GM12891 (cell line): ENCODE measurements at regions not wholly inside any gene's neighbourhood (a gene's known extent, or its start where the extent isn't known, plus 50 kb on each side); places are given as distances from the start of the nearest gene placed in this dataset.
"Not testable (repeated sequence)": the region's sequence is repeated elsewhere in the genome, so short reads cannot be mapped to it uniquely, and the experiment has no call there.

ENCODE experiments used
- DNase-seq: peaks from one replicate; pipeline ENCODE4 v3.0.0; 2011; ENCODE audit warnings: low spot score; ENCODE audit not compliant: insufficient read length
- FAIRE-seq: peaks from 2 replicates; lab custom pipeline; 2011; peaks lifted over from hg19 to GRCh38; lab: Jason Lieb, UNC
- PAX5 ChIP-seq: IDR thresholded peaks from 2 replicates; pipeline ENCODE4 v1.6.1; 2011; ENCODE audit warnings: low read length, moderate library complexity, mild to moderate bottlenecking; ENCODE audit not compliant: insufficient read depth, severe bottlenecking
- POLR2A ChIP-seq: IDR thresholded peaks from 2 replicates; pipeline ENCODE4 v1.6.1; 2011; ENCODE audit warnings: low read depth, low read length, control low read depth
- POLR2AphosphoS5 ChIP-seq: IDR thresholded peaks from 2 replicates; pipeline ENCODE4 v1.6.1; 2011; ENCODE audit warnings: low read depth, low read length, control low read depth
- POU2F2 ChIP-seq: IDR thresholded peaks from 2 replicates; pipeline ENCODE4 v1.6.1; 2011; ENCODE audit warnings: low read depth, mild to moderate bottlenecking, control low read depth, low read length, moderate library complexity
- SPI1 ChIP-seq: IDR thresholded peaks from 2 replicates; pipeline ENCODE4 v1.6.1; 2011; ENCODE audit warnings: low read depth, low read length, control low read depth
- TAF1 ChIP-seq: IDR thresholded peaks from 2 replicates; pipeline ENCODE4 v1.6.1; 2011; ENCODE audit warnings: low read depth, low read length, control low read depth

DNA sequence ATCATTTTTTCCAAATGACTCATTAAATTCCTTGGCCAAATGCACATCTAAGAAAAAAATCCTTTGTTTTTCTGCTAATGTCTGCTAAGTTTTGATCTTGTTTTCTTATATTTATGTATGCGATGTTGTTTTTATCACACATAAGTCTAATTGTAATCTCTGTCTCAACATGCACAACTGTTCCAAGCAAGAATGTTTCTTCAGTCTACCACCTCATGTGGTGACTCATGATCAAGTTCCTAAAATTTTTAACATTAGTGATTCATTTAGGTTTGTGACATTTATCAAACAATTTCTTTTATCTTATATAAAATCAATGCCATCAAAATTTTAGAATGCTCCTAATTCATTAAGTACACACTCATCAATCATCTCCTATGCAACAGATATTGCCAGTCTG, 763.9 kb upstream of the FAM174A start:
- TF ChIP-seq TAF1: no peak
- no peak for TF ChIP-seq PAX5
- TF ChIP-seq POLR2AphosphoS5: no peak
- no peak for TF ChIP-seq POU2F2
- TF ChIP-seq SPI1: no peak
- no peak for TF ChIP-seq POLR2A
- FAIRE-seq (no peak), DNase-seq (no peak)

DNA sequence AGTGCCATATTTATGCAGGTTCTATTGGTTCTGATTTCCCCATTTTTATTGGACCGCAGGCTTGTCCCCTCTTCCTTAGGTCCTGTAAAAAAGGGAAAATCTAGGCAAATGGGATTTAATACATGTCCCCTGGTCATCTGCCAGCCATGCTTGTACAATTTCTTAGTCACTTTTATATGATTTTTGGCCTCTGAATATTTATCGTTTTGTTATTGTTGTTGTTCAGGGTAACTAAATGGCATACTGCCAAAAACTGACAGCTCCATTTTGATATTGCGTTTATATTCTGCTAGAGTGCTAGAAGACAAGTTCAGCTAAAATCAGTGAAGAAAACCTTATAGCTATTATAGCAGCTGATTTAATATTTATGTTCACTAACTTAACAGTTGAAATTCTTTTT, 770.2 kb upstream of the FAM174A start:
- no peak for DNase-seq
- TF ChIP-seq TAF1 (no peak), POLR2AphosphoS5 (no peak), POU2F2 (no peak), POLR2A (no peak), PAX5 (no peak), SPI1 (no peak)
- no peak for FAIRE-seq

DNA sequence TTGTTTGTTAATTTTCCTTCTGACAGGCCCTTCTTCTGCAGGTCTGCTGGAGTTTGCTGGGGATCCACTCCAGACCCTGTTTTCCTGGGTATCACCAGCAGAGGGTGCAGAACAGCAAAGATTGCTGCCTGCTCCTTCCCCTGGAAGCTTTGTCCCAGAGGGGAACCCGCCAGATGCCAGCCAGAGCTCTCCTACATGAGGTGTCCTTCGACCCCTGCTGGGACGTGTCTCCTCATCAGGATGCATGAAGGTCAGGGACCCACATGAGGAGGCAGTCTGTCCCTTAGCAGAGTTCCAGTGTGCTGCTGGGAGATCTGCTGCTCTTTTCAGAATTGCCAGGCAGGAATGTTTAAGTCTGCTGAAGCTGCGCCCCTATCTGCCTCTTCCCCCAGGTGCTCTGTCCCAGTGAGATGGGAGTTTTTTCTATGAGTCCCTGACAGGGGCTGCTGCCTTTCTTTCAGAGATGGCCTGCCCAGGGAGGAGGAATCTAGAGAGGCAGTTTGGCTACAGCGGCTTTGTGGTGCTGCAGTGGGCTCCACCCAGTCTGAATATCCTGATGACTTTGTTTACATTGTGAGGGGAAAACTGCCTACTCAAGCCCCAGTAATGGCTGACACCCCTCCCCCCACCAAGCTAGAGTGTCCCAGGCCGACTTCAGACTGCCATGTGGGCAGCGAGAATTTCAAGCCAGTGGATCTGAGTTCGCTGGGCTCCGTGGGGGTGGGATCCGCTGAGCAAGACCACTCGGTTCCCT, 772.0 kb upstream of the FAM174A start:
- no peak for DNase-seq
- FAIRE-seq: no peak

DNA sequence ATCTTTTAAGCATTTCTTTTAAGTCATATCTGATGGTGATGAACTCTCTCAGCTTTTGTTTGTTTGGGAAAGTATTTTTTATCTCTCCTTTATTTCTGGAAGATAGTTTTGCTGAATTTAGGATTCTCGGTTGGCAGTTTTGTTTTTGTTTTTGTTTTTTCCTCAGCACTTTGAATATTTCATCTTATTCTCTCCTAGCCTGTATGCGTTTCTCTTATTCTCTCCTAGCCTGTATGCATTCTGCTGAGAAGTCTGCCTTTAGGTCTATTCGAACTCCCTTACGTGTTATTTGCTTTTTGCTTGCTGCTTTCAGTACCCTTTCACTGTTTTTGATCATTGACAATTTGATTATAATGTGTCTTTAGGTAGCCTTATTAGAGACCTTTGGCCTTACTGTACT, 787.8 kb upstream of the FAM174A start:
- DNase-seq (no peak), FAIRE-seq (no peak)
- TF ChIP-seq POU2F2 (no peak), TAF1 (no peak), PAX5 (no peak), SPI1 (no peak)

More for the DNA sequence above, 772.0 kb upstream of the FAM174A start:
- TF ChIP-seq POLR2A (no peak), POLR2AphosphoS5 (no peak), PAX5 (no peak), TAF1 (no peak)

DNA sequence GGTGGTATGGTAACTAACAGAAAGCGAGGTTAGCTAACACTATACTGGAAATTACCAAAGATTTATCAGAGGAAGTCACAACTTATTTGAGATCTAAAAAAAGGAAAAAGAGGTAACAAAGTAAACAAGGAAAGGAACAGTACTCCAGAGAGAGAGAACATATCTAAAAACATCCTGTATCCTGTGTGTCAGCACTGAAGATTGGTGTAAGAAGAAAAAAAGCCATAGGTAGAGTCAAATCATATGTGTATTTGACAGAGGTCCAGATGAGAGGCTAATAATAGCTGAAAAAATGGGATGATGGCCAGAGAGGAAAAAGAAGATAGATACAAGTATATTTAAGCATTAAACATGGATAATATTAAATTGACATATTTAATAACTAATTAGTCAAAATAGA, 802.0 kb upstream of the FAM174A start:
- not testable (repeated sequence) for FAIRE-seq, DNase-seq

DNA sequence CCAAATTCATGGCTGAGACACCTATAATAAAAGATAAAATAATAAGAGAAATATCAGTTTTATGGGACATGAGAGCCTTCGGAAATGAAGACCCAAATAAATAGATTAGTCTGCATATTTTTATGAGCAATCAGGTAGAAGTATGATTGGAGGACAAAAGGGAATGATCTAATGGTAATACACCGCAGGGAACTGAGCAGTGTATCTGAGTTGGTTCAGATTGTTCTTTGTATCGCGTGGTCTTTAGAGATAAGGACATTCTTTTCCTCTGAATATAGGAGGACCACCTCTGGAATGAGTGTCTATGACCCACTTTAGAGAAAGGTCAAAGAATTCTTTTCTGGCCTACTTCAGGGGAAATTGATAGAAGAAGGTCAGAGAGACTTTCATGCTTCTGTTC, 801.8 kb upstream of the CHD1 start:
- peak; percentile 9 for FAIRE-seq

DNA sequence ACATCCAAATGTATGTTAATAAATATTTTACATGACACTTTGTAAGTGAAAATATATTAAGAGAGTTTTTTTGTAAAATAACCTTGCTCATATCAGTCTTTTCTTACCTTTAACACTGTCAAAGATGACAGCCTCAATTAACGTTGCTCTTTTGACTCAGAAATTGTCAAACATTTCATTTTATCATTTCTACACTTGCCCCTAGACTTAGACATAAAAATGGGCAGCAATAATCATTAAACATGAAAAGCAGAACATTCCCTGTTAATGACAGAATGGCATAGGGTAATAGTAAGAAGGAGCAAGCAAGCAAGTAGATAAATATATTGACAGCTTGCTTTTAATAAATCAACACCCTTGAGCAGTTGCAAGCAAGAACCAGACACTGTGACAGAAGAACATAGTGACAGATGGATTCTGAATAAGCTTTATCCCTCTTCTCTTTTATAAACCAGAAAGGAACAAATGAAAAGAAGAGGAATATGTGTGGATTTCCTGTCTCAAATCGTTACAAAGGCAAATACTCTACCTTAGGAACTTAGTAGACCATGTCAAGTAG, 796.0 kb upstream of the CHD1 start:
- DNase-seq: no peak
- TF ChIP-seq POU2F2 (no peak), POLR2A (no peak), PAX5 (no peak), POLR2AphosphoS5 (no peak), SPI1 (no peak), TAF1 (no peak)
- FAIRE-seq: no peak

More for the DNA sequence above, 801.8 kb upstream of the CHD1 start:
- DNase-seq: not testable (repeated sequence)

DNA sequence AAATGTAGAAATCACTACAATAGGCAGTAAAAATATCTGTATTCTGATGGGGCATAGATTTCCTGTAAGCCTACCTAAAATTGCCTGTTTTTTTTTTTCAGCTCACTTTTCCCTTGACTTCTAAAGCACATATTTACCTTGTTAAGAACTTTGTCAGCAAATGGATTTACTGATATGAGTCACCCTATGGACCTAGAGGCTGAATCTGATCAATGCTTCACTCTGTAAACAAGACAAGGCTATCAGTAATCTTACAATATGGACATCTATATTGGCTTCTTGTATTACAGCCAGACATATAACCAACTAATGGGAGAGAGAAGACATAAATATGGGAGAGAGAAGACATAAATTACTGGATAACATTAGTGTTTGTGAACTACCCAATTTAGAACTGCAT, 792.7 kb upstream of the CHD1 start:
- FAIRE-seq: no peak
- no peak for DNase-seq
- no peak for TF ChIP-seq POLR2AphosphoS5
- TF ChIP-seq SPI1: no peak
- TF ChIP-seq PAX5: no peak
- TF ChIP-seq POU2F2: no peak
- no peak for TF ChIP-seq TAF1
- no peak for TF ChIP-seq POLR2A

DNA sequence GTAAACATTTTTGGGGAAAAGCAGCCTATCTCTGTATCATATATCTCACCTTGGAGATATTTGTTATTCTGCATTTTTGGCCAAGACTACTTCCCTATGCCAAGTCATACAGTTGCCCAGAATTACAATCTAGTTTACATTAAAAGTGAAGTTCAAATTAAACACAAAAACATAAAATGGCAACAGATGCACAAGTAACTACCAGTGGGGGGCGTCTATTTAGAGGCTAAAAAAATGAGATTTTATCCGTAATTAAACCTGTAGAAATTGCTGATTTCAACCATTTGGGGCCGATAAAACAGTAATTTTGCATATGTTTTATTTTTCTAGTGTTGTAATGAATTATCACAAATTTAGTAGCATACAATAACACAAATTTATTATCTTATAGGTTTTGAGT, 787.1 kb upstream of the CHD1 start:
- DNase-seq (no peak), FAIRE-seq (no peak)
- TF ChIP-seq SPI1: no peak
- TF ChIP-seq POU2F2: no peak
- no peak for TF ChIP-seq PAX5
- no peak for TF ChIP-seq POLR2AphosphoS5
- no peak for TF ChIP-seq POLR2A
- TF ChIP-seq TAF1: no peak

DNA sequence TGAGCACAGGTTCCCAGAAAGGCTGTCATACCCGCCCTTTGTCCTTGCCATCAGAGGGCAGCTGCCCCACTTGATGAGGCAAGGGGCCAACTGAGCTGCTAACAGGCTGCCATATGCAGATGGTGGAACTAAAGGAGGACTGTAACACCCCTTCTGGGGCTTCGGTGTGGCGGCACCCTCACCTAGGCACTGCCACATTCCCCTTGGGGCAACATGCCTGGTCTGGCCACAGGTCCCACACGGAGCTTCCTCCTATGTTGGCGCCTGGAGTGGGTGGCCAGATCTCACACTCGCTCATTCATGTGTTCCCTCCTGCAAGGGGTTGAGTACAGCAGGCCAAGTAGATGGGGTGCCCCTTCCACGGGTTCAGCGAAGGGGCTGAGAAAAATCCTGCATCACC, 777.4 kb upstream of the CHD1 start:
- TF ChIP-seq SPI1 (no peak), POU2F2 (no peak), TAF1 (no peak), POLR2A (no peak), POLR2AphosphoS5 (no peak), PAX5 (no peak)
- FAIRE-seq (no peak), DNase-seq (no peak)
